GM19043 (cell line): ENCODE measurements at regions not wholly inside any gene's neighbourhood (a gene's known extent, or its start where the extent isn't known, plus 50 kb on each side); places are given as distances from the start of the nearest gene placed in this dataset.
A peak's percentile ranks its signal among the peaks of the same experiment; 100 is the strongest.
"Not testable (repeated sequence)": the region's sequence is repeated elsewhere in the genome, so short reads cannot be mapped to it uniquely, and the experiment has no call there.

Source experiments
- ATAC-seq: cut with Tn5 transposase; IDR thresholded peaks from one replicate; pipeline ENCODE4 v1.9.1; 2021; ENCODE audit warnings: low read depth; ENCODE audit not compliant: unreplicated experiment

DNA sequence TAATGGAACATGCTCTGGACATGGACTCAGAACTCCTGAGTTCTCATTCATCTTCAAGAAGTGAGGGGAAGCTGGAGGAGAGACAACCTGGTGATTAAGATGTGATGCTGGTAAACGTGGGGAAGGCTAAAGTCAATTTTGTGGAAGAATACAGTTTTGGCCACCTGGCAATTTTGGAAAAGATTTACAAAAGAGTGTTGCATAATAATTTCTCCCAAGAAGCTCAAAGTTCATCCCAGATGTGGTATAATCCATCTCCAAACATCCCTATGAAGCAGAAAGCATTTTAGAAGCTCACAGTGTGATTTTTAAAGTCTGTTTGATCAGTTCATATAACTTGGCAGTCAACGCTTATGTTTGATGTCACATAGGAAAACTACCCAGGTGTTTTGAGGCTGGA lies 208.7 kb downstream of the LMX1A start:
- no peak for ATAC-seq

GRCh38 chr1:165144757-165145397 lies 211.6 kb downstream of the LMX1A start:
- peak; percentile 76 for ATAC-seq

- no peak for ATAC-seq
Observed at GRCh38 chr1:165143437-165144065, 213.0 kb downstream of the LMX1A start.

DNA sequence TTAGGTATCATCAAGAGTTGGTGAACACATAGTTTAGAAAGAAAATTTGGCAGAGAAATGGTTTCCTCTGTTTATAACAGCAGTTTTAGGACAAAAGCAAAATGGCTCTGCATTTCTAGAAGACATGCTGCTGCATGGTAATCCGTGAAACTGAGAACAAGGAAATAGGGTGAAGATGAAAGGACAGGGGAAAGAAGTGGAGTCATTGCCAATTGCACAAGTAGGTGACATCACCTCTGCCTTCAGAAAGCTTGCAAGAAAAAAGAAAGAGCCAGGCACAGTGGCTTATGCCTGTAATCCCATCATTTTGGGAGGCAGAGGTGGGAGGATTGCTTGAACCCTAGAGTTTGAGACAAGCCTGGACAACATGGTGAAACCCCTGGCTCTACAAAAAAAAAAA lies 217.6 kb downstream of the LMX1A start:
- ATAC-seq: no peak

GRCh38 chr1:165137551-165138316 lies 218.8 kb downstream of the LMX1A start:
- ATAC-seq: no peak

- no peak for ATAC-seq
Observed at GRCh38 chr1:165134431-165134830, 222.1 kb downstream of the LMX1A start.

DNA sequence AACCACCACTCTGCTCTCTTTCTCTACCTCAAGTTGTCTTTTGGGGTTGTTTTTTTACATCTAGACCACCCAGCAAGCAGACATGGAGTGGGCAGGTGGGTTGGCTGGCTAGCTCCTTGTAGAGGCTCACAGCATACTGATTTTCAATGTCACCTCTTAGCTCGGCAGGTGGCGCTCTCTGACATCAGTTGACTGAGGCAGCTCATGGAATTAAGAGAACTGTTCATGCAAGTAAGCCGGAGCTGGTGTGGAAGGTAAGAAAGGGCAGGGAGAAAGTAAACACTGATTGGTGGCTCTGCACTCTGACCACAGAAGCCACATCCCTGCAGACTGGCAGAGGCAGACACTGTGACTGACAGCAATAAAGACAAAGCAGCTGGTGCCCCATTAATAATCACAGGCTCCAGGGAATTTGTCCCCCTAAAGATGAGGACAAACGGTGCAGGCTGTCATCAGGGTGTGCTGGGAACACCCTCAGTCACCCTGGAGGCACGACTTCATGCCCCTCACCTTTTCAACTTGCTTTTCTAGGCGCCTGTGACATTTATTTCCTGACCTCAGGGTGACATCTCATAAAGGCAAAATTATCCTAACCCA lies 226.8 kb downstream of the LMX1A start:
- ATAC-seq: no peak

GRCh38 chr1:165124772-165125171 lies 231.7 kb downstream of the LMX1A start:
- ATAC-seq: no peak

DNA sequence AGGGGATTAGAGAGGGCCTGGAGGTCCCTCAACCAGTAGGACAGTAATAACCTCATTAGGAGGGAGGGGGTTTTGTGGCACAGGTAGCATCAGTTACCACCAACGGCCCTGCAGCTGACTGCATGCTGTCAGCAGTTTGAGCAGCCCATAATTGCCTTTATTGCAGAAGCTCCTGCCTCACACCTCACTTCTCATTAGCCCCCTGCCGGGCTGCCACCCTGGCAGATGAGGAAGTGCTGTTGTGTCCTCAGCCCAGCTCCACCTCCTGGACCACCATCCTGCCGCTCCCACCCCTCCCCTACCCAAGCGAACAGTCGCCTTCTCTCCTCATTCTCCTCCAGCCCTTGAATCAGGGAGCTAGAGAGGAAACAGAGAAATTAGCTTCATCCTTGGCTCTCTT lies 237.4 kb downstream of the LMX1A start:
- no peak for ATAC-seq

- ATAC-seq: no peak
Observed at GRCh38 chr1:165117482-165117881, 239.0 kb downstream of the LMX1A start.

DNA sequence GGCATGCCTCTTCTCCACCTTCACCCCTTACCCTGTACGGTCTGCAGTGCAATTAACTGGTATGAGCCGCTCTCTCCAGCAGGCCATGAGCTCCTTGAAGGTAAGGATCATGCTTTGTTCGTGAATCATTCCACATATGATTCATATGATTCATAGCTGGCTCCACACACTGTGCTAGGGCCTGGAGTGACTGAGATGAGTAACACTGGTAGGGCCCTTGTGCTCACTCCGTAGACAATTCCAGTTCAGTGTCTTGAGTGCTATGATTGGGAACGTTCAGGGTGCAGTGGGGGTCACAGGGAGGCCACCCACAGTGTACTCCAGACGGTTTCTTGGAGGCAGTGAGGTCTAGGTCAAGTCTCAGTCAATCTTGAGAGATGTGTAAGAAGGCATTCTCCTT lies 239.8 kb downstream of the LMX1A start:
- no peak for ATAC-seq

GRCh38 chr1:165116171-165116570 lies 240.3 kb downstream of the LMX1A start:
- no peak for ATAC-seq

GRCh38 chr1:165114889-165115285 lies 241.6 kb downstream of the LMX1A start:
- ATAC-seq: no peak

- no peak for ATAC-seq
Observed at GRCh38 chr1:165114022-165114888, 242.3 kb downstream of the LMX1A start.

GRCh38 chr1:165112260-165112659 lies 244.3 kb downstream of the LMX1A start:
- ATAC-seq: no peak

DNA sequence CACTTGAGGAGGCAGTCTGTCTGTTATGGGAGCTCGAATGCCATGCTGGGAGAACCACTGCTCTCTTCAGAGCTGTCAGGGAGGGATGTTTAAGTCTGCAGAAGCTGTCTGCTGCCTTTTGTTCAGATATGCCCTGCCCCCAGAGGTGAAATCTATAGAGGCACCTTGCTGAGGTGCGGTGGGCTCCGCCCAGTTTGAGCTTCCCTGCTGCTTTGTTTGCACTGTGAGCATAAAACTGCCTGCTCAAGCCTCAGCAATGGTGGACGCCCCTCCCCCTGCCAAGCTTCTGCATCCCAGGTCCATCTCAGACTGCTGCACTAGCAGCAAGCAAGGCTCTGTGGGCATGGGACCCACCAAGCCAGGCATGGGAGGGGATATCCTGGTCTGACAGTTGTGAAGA lies 247.5 kb downstream of the LMX1A start:
- no peak for ATAC-seq

DNA sequence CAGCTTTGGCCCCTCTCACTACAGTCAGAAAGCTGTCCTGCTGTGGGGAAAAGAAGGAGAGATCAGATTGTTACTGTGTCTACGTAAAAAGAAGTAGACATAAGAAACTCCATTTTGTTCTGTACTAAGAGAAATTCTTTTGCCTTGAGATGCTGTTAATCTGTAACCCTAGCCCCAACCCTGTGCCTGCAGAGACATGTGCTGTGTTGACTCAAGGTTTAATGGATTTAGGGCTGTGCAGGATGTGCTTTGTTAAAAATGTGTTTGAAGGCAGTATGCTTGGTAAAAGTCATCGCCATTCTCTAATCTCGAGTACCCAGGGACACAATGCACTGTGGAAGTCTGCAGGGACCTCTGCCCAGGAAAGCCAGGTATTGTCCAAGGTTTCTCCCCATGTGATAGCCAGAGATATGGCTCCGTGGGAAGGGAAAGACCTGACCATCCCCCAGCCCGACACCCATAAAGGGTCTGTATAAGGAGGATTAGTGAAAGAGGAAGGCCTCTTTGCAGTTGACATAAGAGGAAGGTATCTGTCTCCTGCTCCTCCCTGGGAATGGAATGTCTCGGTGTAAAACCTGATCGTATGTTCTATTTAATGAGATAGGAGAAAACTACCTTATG lies 263.9 kb downstream of the LMX1A start:
- ATAC-seq: not testable (repeated sequence)

DNA sequence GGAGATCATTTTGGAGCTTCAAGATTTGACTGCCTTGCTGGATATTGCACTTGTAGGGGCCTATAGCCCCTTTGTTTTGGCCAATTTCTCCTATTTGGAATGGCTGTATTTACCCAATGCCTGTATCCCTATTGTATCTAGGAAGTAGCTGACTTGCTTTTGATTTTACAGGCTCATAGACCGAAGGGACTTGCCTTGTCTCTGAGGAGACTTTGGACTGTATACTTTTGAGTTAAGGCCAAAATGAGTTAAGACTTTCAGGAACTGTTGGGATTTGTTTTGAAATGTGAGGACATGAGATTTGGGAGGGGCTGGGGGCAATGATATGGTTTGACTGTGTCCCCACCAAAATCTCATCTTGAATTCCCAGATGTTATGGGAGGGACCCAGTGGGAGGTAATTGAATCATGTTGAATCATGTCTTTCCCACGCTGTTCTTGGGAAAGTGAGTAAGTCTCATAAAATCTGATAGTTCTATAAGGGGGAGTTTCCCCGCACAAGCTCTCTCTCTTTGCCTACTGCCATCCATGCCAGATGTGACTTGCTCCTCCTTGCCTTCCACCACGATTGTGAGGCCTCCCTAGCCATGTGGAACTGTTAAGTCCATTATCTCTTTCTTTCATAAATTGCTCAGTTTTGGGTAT lies 276.1 kb downstream of the LMX1A start:
- ATAC-seq: no peak

- ATAC-seq: no peak
Observed at GRCh38 chr1:165078391-165078790, 278.1 kb downstream of the LMX1A start.
